Tibial nerve (tissue), 3 donors: ENCODE measurements at regions not wholly inside any gene's neighbourhood (a gene's known extent, or its start where the extent isn't known, plus 50 kb on each side); places are given as distances from the start of the nearest gene placed in this dataset.

Source experiments
- POLR2A ChIP-seq, 2 donors: fragments of 450-650 bp; IDR thresholded peaks; one replicate each; pipeline ENCODE4 v1.6.1; 2017; ENCODE audit warnings: antibody characterized with exemption in 2 of 2, mild to moderate bottlenecking in 2 of 2, moderate library complexity in 2 of 2
- TF ChIP-seq, protein P1 (sequence below), 5 experiments: fragments of 200-600 bp in 3 of 5; fragments of 450-650 bp in 2 of 5; sonication (generic) in 3 of 5; IDR thresholded peaks; one replicate each; pipeline ENCODE4 v1.5.1; 2016 to 2019; ENCODE audit warnings: antibody characterized with exemption in 5 of 5, mild to moderate bottlenecking in 3 of 5, moderate library complexity in 2 of 5

DNA sequence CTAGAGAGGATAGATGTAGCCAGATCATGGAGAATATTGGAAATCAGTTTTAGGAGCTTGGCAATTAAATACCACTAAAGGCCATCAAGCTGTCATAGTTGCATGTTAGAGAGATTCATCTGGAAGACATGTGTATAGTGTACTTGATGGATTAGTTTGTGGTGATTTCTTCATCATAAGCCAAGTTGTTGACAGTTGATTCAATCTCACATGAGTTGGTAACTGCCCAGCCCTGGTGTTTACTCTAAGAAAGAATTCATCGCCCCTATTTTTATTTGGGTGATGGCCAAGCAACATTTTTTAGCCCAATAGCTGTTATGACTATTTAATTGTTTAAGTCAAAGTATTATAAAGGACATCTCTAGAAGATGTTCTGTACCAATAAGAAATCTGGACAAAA is 737.6 kb downstream of the PLA2G4A start:
- TF ChIP-seq, protein P1, sequence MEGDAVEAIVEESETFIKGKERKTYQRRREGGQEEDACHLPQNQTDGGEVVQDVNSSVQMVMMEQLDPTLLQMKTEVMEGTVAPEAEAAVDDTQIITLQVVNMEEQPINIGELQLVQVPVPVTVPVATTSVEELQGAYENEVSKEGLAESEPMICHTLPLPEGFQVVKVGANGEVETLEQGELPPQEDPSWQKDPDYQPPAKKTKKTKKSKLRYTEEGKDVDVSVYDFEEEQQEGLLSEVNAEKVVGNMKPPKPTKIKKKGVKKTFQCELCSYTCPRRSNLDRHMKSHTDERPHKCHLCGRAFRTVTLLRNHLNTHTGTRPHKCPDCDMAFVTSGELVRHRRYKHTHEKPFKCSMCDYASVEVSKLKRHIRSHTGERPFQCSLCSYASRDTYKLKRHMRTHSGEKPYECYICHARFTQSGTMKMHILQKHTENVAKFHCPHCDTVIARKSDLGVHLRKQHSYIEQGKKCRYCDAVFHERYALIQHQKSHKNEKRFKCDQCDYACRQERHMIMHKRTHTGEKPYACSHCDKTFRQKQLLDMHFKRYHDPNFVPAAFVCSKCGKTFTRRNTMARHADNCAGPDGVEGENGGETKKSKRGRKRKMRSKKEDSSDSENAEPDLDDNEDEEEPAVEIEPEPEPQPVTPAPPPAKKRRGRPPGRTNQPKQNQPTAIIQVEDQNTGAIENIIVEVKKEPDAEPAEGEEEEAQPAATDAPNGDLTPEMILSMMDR (IDR thresholded peaks at IDR 0.05), result no peak
- no peak for TF ChIP-seq POLR2A (IDR thresholded peaks at IDR 0.05)
